ENCODE measurements at regions not wholly inside any gene's neighbourhood (a gene's known extent, or its start where the extent isn't known, plus 50 kb on each side); places are given as distances from the start of the nearest gene placed in this dataset.

DNA sequence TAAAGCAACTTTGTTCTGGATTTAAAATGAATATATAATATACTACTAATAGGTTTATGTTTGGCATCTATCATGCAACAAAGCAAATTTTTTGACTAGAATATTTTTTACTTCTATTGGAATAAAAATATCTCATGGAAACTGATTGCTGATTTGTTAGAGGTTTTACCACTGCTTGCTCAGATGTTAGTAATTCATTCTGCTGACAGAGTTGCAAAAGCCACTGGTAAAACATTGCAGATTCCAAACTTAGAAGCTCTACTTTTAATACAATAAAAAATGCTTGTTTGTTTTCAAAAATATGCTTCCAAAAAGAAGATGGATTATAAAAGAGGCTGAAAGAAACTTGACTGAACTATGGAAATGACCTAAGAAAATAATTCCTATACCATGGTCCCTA, 795.2 kb downstream of the PCDH18 start:
- H3K79me2 ChIP-seq (ENCODE audit: control insufficient read depth, insufficient read depth, low read length), result no peaks in the 10 kb centered on the region
- no peak overlapping the region for H3K27ac ChIP-seq (ENCODE audit: insufficient read depth, low read length)
- H3K9ac ChIP-seq (ENCODE audit: insufficient read depth, low read length), result no peak overlapping the region
- H4K20me1 ChIP-seq (ENCODE audit: control insufficient read depth, extremely low read depth, insufficient read depth, low read length), result no peaks in the 10 kb centered on the region
- no peaks in the 10 kb centered on the region for H3K27me3 ChIP-seq (ENCODE audit: control insufficient read depth, insufficient read depth, low read length)
- no peak for DNase-seq (ENCODE audit: low read depth in 2 of 2)
- no peaks in the 10 kb centered on the region for H3K4me1 ChIP-seq (ENCODE audit: control insufficient read depth, extremely low read depth, insufficient read depth, low read length)
- TF ChIP-seq, protein P1, sequence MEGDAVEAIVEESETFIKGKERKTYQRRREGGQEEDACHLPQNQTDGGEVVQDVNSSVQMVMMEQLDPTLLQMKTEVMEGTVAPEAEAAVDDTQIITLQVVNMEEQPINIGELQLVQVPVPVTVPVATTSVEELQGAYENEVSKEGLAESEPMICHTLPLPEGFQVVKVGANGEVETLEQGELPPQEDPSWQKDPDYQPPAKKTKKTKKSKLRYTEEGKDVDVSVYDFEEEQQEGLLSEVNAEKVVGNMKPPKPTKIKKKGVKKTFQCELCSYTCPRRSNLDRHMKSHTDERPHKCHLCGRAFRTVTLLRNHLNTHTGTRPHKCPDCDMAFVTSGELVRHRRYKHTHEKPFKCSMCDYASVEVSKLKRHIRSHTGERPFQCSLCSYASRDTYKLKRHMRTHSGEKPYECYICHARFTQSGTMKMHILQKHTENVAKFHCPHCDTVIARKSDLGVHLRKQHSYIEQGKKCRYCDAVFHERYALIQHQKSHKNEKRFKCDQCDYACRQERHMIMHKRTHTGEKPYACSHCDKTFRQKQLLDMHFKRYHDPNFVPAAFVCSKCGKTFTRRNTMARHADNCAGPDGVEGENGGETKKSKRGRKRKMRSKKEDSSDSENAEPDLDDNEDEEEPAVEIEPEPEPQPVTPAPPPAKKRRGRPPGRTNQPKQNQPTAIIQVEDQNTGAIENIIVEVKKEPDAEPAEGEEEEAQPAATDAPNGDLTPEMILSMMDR (conservative IDR thresholded peaks at IDR 0.05 in 1 of 2, IDR thresholded peaks at IDR 0.05 in 1 of 2; ENCODE audit: low read depth in 1 of 2, low read length in 2 of 2), result no peak
- no peak for TF ChIP-seq EZH2 (IDR thresholded peaks at IDR 0.05; ENCODE audit: low read length, missing control alignments)
- H3K9me3 ChIP-seq (ENCODE audit: control insufficient read depth, insufficient read depth, low read depth, low read length), result no peaks in the 10 kb centered on the region
- no peak overlapping the region for H3K4me3 ChIP-seq (replicated peaks in 1 of 4; ENCODE audit: control extremely low read depth in 1 of 4, insufficient read depth in 1 of 4, low read depth in 3 of 4, low read length in 4 of 4)
- no peak overlapping the region for H2AFZ ChIP-seq (ENCODE audit: low read length)
- no peaks in the 10 kb centered on the region for H3K36me3 ChIP-seq (ENCODE audit: control insufficient read depth, insufficient read depth, low read length)
- H3K4me2 ChIP-seq (ENCODE audit: extremely low read depth, insufficient read depth, low read length), result no peak overlapping the region

DNA sequence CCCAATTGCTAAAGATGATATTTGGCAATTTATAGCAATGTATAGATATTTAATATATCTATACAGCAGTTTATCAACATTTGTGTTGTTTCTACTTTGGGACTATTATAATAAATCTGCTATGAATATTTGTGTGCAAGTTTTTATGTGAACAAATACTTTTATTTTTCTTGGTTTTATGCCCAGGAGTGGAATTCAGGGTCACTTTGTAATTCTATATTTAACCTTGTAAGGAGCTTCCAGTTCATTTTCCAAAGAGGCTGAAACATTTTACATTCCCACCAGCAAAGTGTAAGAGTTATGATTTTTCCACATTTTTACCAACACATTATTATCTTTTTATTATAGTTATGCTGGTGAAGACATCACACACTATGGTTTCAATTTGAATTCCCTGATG, 801.3 kb downstream of the PCDH18 start:
- DNase-seq (ENCODE audit: low read depth in 2 of 2), result peak in 1 of 2 donors; percentile 48
- no peaks in the 10 kb centered on the region for H4K20me1 ChIP-seq (ENCODE audit: control insufficient read depth, extremely low read depth, insufficient read depth, low read length)
- no peak overlapping the region for H3K27ac ChIP-seq (ENCODE audit: insufficient read depth, low read length)
- H3K79me2 ChIP-seq (ENCODE audit: control insufficient read depth, insufficient read depth, low read length), result no peaks in the 10 kb centered on the region
- H3K4me1 ChIP-seq (ENCODE audit: control insufficient read depth, extremely low read depth, insufficient read depth, low read length), result no peaks in the 10 kb centered on the region
- H3K4me2 ChIP-seq (ENCODE audit: extremely low read depth, insufficient read depth, low read length), result no peak overlapping the region
- no peak for TF ChIP-seq EZH2 (IDR thresholded peaks at IDR 0.05; ENCODE audit: low read length, missing control alignments)
- TF ChIP-seq, protein P1 (conservative IDR thresholded peaks at IDR 0.05 in 1 of 2, IDR thresholded peaks at IDR 0.05 in 1 of 2; ENCODE audit: low read depth in 1 of 2, low read length in 2 of 2), result no peak
- no peak overlapping the region for H3K4me3 ChIP-seq (replicated peaks in 1 of 4; ENCODE audit: control extremely low read depth in 1 of 4, insufficient read depth in 1 of 4, low read depth in 3 of 4, low read length in 4 of 4)
- H3K9ac ChIP-seq (ENCODE audit: insufficient read depth, low read length), result no peak overlapping the region
- no peak overlapping the region for H2AFZ ChIP-seq (ENCODE audit: low read length)
- H3K9me3 ChIP-seq (ENCODE audit: control insufficient read depth, insufficient read depth, low read depth, low read length), result no peaks in the 10 kb centered on the region
- no peaks in the 10 kb centered on the region for H3K36me3 ChIP-seq (ENCODE audit: control insufficient read depth, insufficient read depth, low read length)
- no peaks in the 10 kb centered on the region for H3K27me3 ChIP-seq (ENCODE audit: control insufficient read depth, insufficient read depth, low read length)

DNA sequence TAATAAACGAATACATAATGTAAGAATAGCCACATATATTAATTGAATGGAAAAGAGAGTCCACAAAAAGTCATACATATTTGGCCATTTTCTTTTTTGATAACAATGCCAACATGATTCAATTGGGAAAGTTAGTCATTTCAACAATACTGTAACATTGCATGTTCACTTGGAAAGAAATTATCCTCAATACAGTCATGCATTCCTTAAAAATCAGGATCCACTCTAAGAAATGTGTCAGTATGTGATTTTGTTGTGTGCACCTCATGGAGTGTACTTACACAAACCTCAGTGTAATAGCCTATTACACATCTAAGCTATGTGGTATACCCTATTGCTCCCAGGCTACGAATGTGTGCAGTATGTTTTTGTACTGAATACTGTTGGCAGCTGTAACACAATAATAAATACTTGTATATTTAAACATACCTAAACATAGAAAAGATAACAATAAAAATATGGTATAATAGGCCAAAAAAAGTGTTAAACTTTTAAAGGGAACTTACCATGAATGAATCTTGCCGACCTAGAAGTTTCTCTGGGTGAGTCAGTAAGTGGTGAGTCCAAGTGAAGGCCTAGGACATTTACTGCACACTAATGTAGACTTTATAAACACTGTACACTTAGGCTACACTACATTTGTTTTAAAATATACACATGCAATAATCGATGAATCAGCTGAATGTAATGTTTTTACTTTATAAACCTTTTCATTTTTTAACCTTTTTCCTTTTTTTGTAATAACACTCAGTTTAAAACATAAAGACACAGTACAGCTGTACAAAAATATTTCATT, 806.8 kb downstream of the PCDH18 start:
- H2AFZ ChIP-seq (ENCODE audit: low read length), result no peak overlapping the region
- no peak overlapping the region for H3K27ac ChIP-seq (ENCODE audit: insufficient read depth, low read length)
- no peak overlapping the region for H3K4me2 ChIP-seq (ENCODE audit: extremely low read depth, insufficient read depth, low read length)
- TF ChIP-seq EZH2 (IDR thresholded peaks at IDR 0.05; ENCODE audit: low read length, missing control alignments), result no peak
- TF ChIP-seq, protein P1 (conservative IDR thresholded peaks at IDR 0.05 in 1 of 2, IDR thresholded peaks at IDR 0.05 in 1 of 2; ENCODE audit: low read depth in 1 of 2, low read length in 2 of 2), result no peak
- DNase-seq (ENCODE audit: low read depth in 2 of 2), result peak; percentile 39 to 65
- no peaks in the 10 kb centered on the region for H4K20me1 ChIP-seq (ENCODE audit: control insufficient read depth, extremely low read depth, insufficient read depth, low read length)
- H3K79me2 ChIP-seq (ENCODE audit: control insufficient read depth, insufficient read depth, low read length), result no peaks in the 10 kb centered on the region
- no peaks in the 10 kb centered on the region for H3K27me3 ChIP-seq (ENCODE audit: control insufficient read depth, insufficient read depth, low read length)
- H3K4me1 ChIP-seq (ENCODE audit: control insufficient read depth, extremely low read depth, insufficient read depth, low read length), result no peaks in the 10 kb centered on the region
- H3K9me3 ChIP-seq (ENCODE audit: control insufficient read depth, insufficient read depth, low read depth, low read length), result no peaks in the 10 kb centered on the region
- H3K36me3 ChIP-seq (ENCODE audit: control insufficient read depth, insufficient read depth, low read length), result no peaks in the 10 kb centered on the region
- no peak overlapping the region for H3K4me3 ChIP-seq (replicated peaks in 1 of 4; ENCODE audit: control extremely low read depth in 1 of 4, insufficient read depth in 1 of 4, low read depth in 3 of 4, low read length in 4 of 4)
- no peak overlapping the region for H3K9ac ChIP-seq (ENCODE audit: insufficient read depth, low read length)

All from fibroblast of lung (primary cell).